ENCODE measurements at regions not wholly inside any gene's neighbourhood (a gene's known extent, or its start where the extent isn't known, plus 50 kb on each side); places are given as distances from the start of the nearest gene placed in this dataset.

DNA sequence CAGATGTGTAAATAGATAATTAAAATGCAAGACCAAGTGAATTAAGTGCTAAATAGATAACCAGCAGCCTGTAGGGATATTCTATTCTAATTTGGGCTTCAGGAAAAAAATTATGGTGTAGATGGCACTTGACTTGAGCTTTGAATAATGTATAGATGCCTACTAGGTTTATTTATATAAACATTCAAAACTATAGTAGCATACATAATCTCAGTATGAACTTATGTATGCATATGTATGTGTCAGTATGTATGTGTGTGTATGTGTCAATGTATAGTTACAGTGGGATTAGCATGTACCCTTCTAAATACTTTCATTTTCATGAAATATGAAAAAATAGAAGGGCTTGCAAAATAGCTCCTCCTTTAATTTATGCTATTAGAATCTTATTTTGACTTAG, 207.3 kb upstream of the PPP1R3A start:
- no peak for TF ChIP-seq CTCF (IDR thresholded peaks at IDR 0.05; ENCODE audit: low read depth, low read length)

GRCh38 chr7:114112806-114113205, 194.0 kb upstream of the PPP1R3A start:
- no peak for TF ChIP-seq CTCF (IDR thresholded peaks at IDR 0.05; ENCODE audit: low read depth, low read length)
- DNase-seq (ENCODE audit: extremely low read depth, low read depth), result no peak

More for the DNA sequence above, 207.3 kb upstream of the PPP1R3A start:
- no peak for DNase-seq (ENCODE audit: extremely low read depth, low read depth)

DNA sequence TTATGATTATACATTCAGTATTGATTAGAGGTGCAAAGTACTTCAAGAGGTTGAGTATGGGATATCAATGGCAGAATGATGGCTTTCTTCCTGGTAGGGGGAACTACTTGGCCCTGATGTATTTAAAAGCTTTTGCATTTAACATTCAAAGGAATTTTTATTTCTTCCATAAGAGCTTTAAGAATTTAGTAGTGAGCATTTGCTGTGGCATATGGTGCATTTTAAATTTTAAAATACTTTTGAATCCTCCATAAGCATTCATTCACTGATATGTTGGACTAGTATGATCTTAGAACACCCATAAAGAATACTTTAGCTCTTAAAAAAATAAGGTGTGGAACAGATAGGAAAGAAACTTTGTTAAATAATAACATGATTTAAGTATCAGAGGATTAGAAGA, 191.9 kb upstream of the PPP1R3A start:
- no peak for DNase-seq (ENCODE audit: extremely low read depth, low read depth)
- TF ChIP-seq CTCF (IDR thresholded peaks at IDR 0.05; ENCODE audit: low read depth, low read length), result no peak

- DNase-seq (ENCODE audit: extremely low read depth, low read depth), result no peak
- no peak for TF ChIP-seq CTCF (IDR thresholded peaks at IDR 0.05; ENCODE audit: low read depth, low read length)
Measured at GRCh38 chr7:114109721-114110120, 190.9 kb upstream of the PPP1R3A start.

DNA sequence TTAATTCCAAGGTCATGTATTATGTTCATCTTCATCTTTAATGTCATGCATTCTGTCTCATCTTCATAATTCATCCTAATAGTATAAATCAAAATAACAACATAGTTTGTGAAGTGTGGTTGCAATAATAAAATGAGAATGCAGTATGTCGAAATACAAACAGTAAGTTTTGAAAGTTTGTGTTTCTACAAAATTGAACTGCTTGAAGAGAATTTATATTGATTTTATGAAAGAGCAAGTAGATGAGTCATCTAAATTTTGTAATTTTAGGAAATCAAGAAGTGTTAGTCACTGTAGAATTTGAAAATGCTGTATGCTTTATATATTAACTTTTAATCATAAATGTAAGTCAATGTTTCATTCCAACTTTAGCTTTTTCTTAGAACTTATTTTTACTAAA, 190.5 kb upstream of the PPP1R3A start:
- DNase-seq (ENCODE audit: extremely low read depth, low read depth), result no peak
- TF ChIP-seq CTCF (IDR thresholded peaks at IDR 0.05; ENCODE audit: low read depth, low read length), result no peak

- TF ChIP-seq CTCF (IDR thresholded peaks at IDR 0.05; ENCODE audit: low read depth, low read length), result no peak
- DNase-seq (ENCODE audit: extremely low read depth, low read depth), result no peak
Measured at GRCh38 chr7:114108510-114108909, 189.7 kb upstream of the PPP1R3A start.

GRCh38 chr7:114107522-114107921, 188.7 kb upstream of the PPP1R3A start:
- peak; percentile 67 for DNase-seq (ENCODE audit: extremely low read depth, low read depth)
- TF ChIP-seq CTCF (IDR thresholded peaks at IDR 0.05; ENCODE audit: low read depth, low read length), result no peak
